ENCODE measurements at regions not wholly inside any gene's neighbourhood (a gene's known extent, or its start where the extent isn't known, plus 50 kb on each side); places are given as distances from the start of the nearest gene placed in this dataset.

DNA sequence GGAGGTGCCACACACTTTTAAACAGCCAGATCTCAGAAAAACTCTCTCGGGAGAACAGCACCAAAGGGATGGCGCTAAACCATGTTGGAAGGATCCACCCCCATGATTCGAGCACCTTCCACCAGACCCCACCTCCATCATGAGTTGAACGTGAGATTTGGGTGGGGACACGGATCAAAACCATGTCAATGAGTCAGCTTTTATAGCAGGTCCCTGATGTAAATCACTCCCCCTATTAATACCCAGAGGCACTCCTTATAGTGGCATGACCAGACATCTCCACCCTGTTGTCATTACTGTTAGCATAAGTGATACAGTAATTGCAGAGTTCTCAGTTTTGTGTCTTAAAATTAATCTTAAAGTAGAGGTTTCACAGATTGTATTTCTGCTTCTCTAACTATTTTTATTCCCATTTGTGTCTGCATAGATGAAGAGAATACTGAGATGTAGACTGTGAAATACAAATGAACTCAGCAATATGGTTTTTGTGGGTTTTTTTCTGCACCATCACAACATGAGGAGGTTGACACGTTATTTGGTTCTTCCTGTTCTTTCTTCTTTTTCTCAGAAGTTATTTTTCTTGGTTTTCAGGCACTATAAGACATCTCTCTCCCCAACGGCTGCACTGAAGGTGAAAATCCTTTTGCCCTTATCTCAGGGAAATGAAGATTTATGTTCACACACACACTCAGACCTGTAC, 218.2 kb downstream of the ARL4C start:
- Mint-ChIP-seq H3K9me3 (peaks cover 5% of the 10 kb centered on the region), H3K27ac (peak overlapping the region; percentile 69), H3K27me3 (no peaks in the 10 kb centered on the region), H3K4me3 (peak overlapping the region; percentile 4), H3K4me1 (peaks cover 57% of the 10 kb centered on the region), H3K36me3 (no peaks in the 10 kb centered on the region)

DNA sequence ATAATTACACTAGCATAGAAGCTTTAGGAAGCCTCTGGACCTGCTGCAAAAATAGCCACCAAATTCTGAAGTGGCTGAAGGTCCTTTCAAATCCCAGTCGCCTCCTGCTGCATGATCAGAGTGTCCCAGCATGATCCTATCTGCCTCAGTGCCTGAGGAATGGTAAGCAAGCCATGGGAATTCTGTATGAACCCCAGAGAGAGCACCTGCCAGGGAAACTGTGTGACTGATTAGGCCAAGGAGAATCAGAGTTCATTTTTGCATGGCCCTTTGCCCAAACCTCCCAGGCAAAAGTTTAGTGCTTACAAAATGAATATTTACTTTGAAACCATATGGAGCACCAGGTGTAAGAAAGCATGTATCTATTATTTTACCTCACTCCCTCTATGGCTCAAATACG, 221.4 kb downstream of the ARL4C start:
- no peaks in the 10 kb centered on the region for H3K36me3 Mint-ChIP-seq
- H3K27ac Mint-ChIP-seq = no peak overlapping the region
- peaks cover 66% of the 10 kb centered on the region for H3K4me1 Mint-ChIP-seq

DNA sequence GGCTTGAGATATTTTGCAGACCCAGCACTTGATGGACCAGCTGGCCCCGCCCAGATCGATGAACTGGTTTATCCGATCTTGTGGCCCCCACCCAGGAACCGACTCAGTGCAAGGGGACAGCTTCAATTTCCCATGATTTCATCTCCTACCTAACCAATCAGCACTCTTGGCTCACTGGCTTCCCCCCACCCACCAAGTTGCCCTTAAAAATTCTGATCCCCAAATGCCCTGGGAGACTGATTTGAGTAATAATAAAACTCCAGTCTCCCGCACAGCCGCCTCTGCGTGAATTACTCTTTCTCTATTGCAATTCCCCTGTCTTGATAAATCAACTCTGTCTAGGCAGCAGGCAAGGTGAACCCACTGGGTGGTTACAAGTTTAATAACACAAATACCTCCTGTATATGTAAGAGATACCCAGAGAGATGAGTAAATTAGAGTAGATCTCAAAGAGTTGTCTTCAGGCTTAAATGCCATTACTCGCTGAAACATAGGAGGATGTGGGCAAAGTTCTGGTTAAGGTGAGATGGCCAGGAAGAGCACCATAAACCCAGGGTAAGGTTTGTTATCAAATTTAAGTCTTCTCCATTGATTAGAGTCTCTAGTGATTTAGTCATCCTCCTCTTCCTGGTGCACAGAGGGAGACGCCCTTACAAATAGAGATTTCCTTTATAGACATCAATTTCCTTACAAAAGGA, 222.8 kb downstream of the ARL4C start:
- Mint-ChIP-seq H3K4me1 (peaks cover 67% of the 10 kb centered on the region), H3K27me3 (no peaks in the 10 kb centered on the region), H3K4me3 (peak overlapping the region; percentile 65), H3K36me3 (no peaks in the 10 kb centered on the region), H3K9me3 (peaks cover under 1% of the 10 kb centered on the region), H3K27ac (peak overlapping the region; percentile 67)

More for the DNA sequence above, 221.4 kb downstream of the ARL4C start:
- peaks cover 5% of the 10 kb centered on the region for H3K9me3 Mint-ChIP-seq
- H3K27me3 Mint-ChIP-seq = no peaks in the 10 kb centered on the region
- H3K4me3 Mint-ChIP-seq = no peak overlapping the region

DNA sequence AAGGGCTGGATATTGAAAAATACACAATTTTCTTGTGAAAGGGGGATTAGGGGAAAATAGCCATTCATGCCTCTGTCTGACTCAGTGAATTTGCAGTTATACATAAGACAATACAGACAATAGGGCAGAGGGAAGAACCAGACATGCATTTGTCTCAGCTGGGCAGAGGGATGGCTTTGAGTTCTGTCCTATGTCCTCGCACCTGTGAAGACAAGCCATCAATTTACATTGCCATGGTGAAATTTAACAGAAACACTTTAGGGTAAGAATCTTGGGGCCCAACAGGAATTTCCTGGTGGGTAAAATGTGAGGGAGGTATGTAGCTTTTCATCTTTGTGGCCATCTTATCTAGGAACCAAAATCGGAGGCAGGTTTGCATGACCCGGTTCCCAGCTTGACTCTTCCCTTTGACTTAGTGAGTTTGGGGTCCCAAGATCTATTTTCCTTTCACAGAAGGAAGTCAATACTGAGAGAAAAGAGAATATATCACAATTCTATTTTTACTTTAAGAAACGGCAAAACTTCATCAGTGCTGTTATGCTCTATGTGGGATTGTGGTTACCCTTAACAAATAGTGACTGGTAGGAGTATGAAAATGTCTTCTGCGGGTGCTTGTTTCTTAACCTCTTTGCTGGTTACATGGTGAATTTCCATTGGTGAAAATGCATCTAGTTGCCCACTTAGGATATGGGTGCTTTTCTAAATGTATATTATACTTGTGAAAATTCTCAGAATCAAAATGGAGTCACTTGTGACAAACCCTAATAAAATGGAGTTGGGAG, 221.8 kb downstream of the SPP2 start:
- Mint-ChIP-seq H3K27ac (peak overlapping the region; percentile 39), H3K4me3 (no peak overlapping the region), H3K27me3 (no peaks in the 10 kb centered on the region), H3K4me1 (peaks cover 53% of the 10 kb centered on the region), H3K36me3 (no peaks in the 10 kb centered on the region), H3K9me3 (no peaks in the 10 kb centered on the region)

DNA sequence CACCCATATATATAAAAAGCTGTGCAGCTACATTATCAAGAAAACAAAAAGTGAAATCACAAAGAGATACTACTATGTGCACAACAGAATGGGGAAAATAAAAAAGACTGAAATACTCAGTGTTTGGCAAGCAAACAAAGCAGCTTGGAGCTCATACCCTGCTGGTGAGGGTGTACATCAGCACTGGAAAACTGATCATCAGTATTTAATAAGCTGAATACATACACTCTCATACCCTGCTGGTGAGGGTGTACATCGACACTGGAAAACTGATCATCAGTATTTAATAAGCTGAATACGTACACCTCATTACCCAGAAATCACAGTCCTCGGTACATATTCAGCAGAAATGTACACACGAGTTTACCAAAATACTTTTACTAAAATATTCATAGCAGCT, 220.8 kb downstream of the SPP2 start:
- Mint-ChIP-seq H3K9me3 (no peaks in the 10 kb centered on the region), H3K27me3 (no peaks in the 10 kb centered on the region), H3K4me1 (peaks cover 53% of the 10 kb centered on the region), H3K36me3 (no peaks in the 10 kb centered on the region), H3K4me3 (no peak overlapping the region), H3K27ac (no peak overlapping the region)

DNA sequence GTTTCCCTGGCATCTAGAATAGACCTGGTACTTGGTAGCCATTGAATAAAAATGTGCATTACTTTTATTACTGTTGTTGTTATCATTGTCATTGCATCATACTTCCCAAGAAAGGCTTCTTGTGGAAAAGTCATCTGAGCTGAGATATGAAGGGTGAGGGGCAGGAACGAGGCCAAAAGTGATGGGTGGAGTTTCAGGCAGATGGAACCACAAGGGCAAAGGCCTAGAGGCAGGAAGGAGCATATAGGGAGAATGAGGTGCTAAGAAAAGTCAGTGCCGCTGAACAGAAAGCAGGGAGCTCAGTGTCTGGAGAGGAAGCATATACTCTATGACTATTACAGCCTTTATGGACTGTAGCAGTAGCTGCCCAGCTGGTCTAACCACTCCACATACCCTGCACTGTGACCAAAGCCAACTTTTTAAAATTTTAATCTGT, 219.3 kb downstream of the SPP2 start:
- no peaks in the 10 kb centered on the region for H3K9me3 Mint-ChIP-seq
- H3K36me3 Mint-ChIP-seq = no peaks in the 10 kb centered on the region
- no peak overlapping the region for H3K27ac Mint-ChIP-seq
- no peak overlapping the region for H3K4me3 Mint-ChIP-seq
- H3K27me3 Mint-ChIP-seq = no peaks in the 10 kb centered on the region
- peaks cover 54% of the 10 kb centered on the region for H3K4me1 Mint-ChIP-seq

DNA sequence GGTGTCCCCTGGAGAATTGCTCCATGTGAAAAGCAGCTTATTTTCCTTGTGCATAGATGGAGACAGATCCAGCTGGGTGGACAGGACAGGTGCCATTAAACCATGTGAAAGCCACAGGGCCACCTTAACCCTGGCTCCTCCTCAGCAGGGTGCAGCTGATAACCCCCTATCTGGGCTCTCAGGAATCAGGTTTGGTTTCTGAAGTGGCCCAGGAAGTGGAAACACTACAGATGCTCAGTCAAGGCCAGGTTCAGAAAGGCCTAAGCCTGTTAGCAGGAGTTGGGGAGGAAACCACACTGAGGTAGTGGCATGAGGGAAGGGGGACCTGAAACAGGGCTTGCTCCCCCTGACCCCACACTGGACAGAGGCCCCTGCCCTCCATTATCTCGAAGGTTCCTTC, 217.0 kb downstream of the SPP2 start:
- Mint-ChIP-seq H3K36me3 (no peaks in the 10 kb centered on the region), H3K9me3 (no peaks in the 10 kb centered on the region), H3K4me1 (peaks cover 34% of the 10 kb centered on the region), H3K4me3 (no peak overlapping the region), H3K27ac (no peak overlapping the region), H3K27me3 (no peaks in the 10 kb centered on the region)

DNA sequence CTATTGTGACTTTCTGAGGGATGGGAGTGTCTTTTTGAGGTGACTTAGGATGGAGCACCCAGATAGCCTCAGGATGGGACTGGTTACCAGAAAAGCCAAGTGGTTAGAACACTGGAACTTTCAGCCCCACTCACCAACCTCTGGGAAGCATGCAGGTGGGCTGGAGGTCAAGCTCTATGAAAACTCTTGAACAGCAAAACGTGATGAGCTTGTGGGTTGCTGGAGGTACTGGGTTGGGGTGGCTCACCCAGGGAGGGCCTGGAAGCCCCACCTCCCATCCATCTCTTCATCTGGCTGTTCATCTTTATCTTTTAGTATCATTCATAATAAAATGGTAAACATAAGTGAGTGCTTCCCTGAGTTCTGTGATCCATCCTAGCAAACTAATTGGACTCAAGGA, 216.4 kb downstream of the SPP2 start:
- Mint-ChIP-seq H3K27ac (no peak overlapping the region), H3K4me1 (peaks cover 28% of the 10 kb centered on the region), H3K36me3 (no peaks in the 10 kb centered on the region)

DNA sequence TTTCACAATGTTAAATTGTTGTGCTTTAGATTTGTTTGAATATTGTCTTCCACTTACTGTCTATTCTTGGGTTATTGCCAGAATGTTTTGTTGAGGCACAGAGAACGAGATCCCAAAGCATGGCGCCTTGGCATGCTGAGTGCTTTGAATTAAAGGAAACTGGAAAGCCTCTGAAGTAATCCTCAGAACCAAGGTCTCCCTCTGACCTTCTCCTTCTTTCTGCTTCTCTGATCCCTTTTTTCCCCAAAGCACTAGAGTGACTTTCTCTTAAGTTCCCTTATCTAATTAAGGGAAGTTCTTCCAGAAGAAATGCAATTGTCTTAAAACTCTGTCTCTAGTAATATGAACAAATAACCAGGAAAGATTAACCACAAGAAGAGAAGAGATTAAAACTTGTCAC, 214.7 kb downstream of the SPP2 start:
- Mint-ChIP-seq H3K36me3 (no peaks in the 10 kb centered on the region), H3K27me3 (no peaks in the 10 kb centered on the region), H3K4me1 (peaks cover 17% of the 10 kb centered on the region), H3K4me3 (no peak overlapping the region), H3K27ac (no peak overlapping the region), H3K9me3 (no peaks in the 10 kb centered on the region)

More for the DNA sequence above, 216.4 kb downstream of the SPP2 start:
- Mint-ChIP-seq H3K27me3 (no peaks in the 10 kb centered on the region), H3K4me3 (no peak overlapping the region), H3K9me3 (no peaks in the 10 kb centered on the region)

DNA sequence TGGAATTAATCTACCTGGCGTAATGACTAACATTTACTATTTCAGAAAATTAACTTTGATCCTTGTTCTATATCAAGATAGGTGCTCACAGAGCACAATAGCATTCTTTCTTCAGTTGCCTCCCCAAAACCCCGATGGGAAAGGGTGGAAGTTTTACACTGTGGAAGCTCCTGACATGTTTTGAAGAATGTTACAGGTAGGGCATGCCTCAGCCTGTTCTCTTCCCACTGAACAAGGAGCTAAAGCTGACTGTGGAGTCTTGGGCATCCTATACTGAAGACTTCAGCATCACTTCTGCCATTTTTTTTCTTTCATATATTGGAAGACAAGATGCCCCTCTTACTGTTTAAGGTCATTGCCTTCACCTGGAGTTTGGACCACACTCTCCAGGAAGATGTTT, 211.2 kb downstream of the SPP2 start:
- no peaks in the 10 kb centered on the region for H3K36me3 Mint-ChIP-seq
- no peak overlapping the region for H3K27ac Mint-ChIP-seq
- no peak overlapping the region for H3K4me3 Mint-ChIP-seq
- no peaks in the 10 kb centered on the region for H3K9me3 Mint-ChIP-seq
- H3K27me3 Mint-ChIP-seq = no peaks in the 10 kb centered on the region
- peaks cover 18% of the 10 kb centered on the region for H3K4me1 Mint-ChIP-seq

DNA sequence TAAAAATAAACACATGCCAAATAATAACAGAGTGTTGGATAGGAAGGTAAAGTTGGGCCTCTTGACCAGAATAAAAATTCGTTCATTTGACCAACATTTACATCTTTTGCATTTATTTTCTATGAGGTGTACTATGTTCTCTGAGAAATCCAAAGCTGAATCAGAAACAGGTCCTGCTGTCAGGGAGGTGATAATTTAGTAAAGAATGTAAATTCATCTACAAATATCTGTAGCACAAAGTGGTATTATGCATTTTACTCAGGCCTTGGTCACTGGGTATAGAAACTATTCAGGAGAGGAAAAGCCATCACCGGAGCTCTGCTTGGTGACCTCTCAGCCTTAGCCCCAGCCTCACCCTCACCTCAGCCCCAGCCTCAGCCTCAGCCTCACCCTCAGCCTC, 208.9 kb downstream of the SPP2 start:
- Mint-ChIP-seq H3K4me3 (no peak overlapping the region), H3K27me3 (no peaks in the 10 kb centered on the region), H3K4me1 (peaks cover 21% of the 10 kb centered on the region), H3K27ac (no peak overlapping the region), H3K9me3 (no peaks in the 10 kb centered on the region), H3K36me3 (no peaks in the 10 kb centered on the region)

DNA sequence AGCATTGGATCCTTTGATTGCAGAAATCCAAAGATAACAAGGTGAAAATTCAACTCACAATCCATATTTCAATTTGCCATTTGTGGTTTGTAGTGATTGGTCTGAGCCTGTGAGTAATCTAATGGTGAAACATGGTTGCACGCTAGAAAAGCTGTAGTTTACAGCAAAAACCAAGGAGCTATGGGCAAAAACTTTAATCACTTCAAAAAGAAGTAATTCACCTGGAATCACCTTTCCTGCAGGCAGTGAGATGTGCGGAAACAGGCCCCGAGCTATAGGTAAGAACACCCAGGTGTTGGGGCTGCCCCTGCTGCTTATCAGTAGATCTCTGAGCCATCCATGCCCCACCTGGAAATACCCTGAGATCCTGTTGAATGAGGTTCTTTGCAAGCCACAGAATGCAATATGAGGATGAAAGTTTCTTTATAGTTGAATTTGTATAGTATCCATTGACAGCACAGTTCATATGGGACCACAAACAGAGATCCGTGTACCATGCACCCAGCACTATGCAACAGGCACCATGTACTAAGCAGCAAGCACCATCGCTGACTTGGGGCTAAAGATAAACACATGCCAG, 208.2 kb downstream of the SPP2 start:
- H3K36me3 Mint-ChIP-seq = no peaks in the 10 kb centered on the region
- H3K27ac Mint-ChIP-seq = no peak overlapping the region
- no peaks in the 10 kb centered on the region for H3K27me3 Mint-ChIP-seq
- H3K4me1 Mint-ChIP-seq = peaks cover 21% of the 10 kb centered on the region
- no peak overlapping the region for H3K4me3 Mint-ChIP-seq
- no peaks in the 10 kb centered on the region for H3K9me3 Mint-ChIP-seq

DNA sequence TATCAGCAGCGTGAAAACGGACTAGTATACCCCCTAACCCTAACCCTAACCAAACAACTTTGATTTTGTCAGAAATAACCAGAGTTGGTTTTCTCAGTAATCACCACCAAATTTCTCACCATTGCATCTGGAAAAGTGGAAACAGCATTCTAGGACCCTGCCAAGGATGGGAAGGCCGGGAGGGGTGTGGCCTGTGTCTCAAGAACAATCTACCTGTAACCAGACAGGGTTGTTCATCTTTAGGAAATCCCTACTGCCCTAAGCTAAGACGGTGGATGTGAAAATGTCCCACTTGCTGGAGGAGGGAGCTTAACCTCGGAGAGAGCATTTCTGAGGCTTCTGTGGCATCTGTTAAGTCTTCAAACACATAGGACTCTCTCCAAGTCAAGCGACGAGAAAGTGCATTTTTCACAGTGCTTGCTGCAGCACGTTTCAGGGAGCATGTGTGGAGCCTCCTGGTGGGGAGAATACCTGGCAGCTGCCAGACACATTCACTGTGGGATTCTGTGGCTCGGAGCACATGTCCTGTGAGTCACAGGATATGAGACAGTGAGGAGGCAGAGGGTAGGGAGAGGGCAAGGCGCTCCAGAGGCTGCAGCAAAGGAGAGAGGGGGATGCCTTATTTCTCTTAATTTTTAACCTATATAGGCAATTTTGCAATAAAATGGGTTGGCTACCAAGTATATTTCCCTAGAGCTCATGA, 207.5 kb downstream of the SPP2 start:
- H3K9me3 Mint-ChIP-seq = no peaks in the 10 kb centered on the region
- no peak overlapping the region for H3K27ac Mint-ChIP-seq
- H3K4me1 Mint-ChIP-seq = peaks cover 21% of the 10 kb centered on the region
- H3K4me3 Mint-ChIP-seq = no peak overlapping the region
- H3K27me3 Mint-ChIP-seq = no peaks in the 10 kb centered on the region
- no peaks in the 10 kb centered on the region for H3K36me3 Mint-ChIP-seq

DNA sequence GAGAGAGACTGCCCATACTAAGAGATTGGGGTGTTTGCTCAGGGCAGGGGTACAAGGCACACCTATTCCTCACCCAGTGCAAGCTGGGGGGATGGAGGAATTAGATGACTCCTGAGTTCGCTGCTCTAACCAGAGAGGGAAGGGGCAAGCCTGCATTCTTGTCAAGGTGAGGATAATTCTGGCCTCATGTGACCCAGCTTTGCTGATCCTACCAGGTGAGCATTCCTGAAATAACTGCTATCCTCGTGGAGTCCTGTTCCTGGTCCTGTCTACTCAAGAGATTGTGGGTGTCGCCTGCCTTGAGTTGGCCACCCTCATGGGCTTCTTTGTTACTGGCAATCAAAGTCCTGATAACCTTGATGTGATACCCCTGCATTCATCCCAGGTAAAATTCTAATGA, 206.0 kb downstream of the SPP2 start:
- H3K9me3 Mint-ChIP-seq = no peaks in the 10 kb centered on the region
- H3K4me3 Mint-ChIP-seq = no peak overlapping the region
- H3K4me1 Mint-ChIP-seq = peaks cover 21% of the 10 kb centered on the region
- H3K27me3 Mint-ChIP-seq = no peaks in the 10 kb centered on the region
- H3K36me3 Mint-ChIP-seq = no peaks in the 10 kb centered on the region
- no peak overlapping the region for H3K27ac Mint-ChIP-seq

DNA sequence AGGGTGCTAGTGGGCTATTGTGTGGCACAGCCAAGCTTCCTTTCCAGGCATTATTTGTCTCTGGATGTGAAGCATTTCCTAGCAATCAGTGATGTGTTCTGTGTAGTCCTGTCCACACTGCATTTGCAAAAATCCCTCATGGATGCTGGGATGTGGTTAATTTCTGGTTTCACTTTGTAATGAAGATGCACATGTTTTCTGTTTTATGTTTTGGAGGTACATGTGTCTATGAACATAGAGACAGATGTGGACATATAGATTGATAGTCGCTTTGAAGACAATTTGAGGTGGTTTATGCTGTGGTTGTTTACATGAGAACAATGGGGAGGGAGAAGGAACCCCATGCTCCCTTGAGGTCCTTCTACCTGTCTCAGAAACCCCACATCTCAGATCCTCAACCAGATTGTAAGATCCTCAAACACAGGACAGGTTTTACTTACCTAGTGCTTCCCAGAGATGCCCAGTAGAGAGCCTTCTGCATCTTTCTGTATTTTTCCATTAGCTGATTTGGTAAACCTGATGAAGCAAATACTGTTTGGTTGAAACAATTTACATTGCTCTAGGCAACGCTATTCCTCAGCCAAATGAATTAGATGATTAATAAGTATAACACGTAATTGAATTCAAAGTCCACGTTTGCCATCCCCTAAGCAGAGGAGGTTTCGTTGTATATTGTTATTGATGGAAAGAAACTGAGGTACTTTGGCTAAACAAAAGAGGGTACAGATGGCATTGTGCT, 204.4 kb downstream of the SPP2 start:
- Mint-ChIP-seq H3K4me3 (no peak overlapping the region), H3K9me3 (no peaks in the 10 kb centered on the region), H3K36me3 (no peaks in the 10 kb centered on the region), H3K27ac (peak overlapping the region; percentile 21), H3K27me3 (no peaks in the 10 kb centered on the region), H3K4me1 (peaks cover 21% of the 10 kb centered on the region)

All from activated naive CD4-positive, alpha-beta T cell treated with anti-CD3 and anti-CD28 coated beads, Interleukin-2, amount 50 U/mL, for 24 hours (primary cell).